ENCODE measurements at regions not wholly inside any gene's neighbourhood (a gene's known extent, or its start where the extent isn't known, plus 50 kb on each side); places are given as distances from the start of the nearest gene placed in this dataset.

- H3K4me3 ChIP-seq (IDR thresholded peaks at IDR 0.05; ENCODE audit: insufficient read depth, low read depth, low read length), result no peak overlapping the region
- no peaks in the 10 kb centered on the region for H3K27me3 ChIP-seq (ENCODE audit: insufficient read depth, low read depth)
- H4K20me1 ChIP-seq (ENCODE audit: insufficient read depth), result no peaks in the 10 kb centered on the region
- H3K36me3 ChIP-seq (ENCODE audit: insufficient read depth), result no peaks in the 10 kb centered on the region
- no peak overlapping the region for H3K4me2 ChIP-seq
- no peaks in the 10 kb centered on the region for H3K79me2 ChIP-seq (ENCODE audit: insufficient read depth, low read depth)
- no peak overlapping the region for H3K9ac ChIP-seq
- H3K27ac ChIP-seq, result no peak overlapping the region
- peaks cover 6% of the 10 kb centered on the region for H3K4me1 ChIP-seq (ENCODE audit: low read depth, poor library complexity, severe bottlenecking)
- peak overlapping the region; percentile 11; the same call in 1 of the 2 replicates for H2AFZ ChIP-seq (ENCODE audit: low read depth)
- no peak for TF ChIP-seq CTCF (conservative IDR thresholded peaks at IDR 0.05; ENCODE audit: low read depth, low read length)
Measured at GRCh38 chr21:26405735-26406361, 167.2 kb downstream of the CYYR1 start.

DNA sequence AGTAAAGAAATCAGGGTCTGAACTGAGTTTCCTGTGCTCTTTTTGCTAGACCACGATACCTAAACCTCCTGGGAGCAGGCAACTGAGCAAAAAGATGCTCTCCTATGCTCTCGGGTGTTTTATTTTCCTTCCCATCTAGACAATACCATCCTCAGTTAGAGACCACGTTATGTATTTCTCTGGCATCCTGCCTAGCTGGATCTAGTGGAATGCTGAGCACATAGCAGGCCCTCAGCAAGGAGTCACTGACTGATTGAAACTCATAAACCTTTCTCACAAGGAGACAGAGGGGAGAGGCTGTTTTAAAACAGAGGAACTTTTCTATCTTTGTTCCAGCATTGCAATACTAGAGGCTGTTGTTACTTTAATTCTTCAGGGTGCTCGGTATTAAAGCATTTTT, 168.0 kb downstream of the CYYR1 start:
- Histone ChIP-seq H3K36me3 (ENCODE audit: insufficient read depth) (no peaks in the 10 kb centered on the region), H3K4me3 (IDR thresholded peaks at IDR 0.05; ENCODE audit: insufficient read depth, low read depth, low read length) (no peak overlapping the region), H3K4me1 (ENCODE audit: low read depth, poor library complexity, severe bottlenecking) (peaks cover 6% of the 10 kb centered on the region), H3K9ac (no peak overlapping the region), H4K20me1 (ENCODE audit: insufficient read depth) (no peaks in the 10 kb centered on the region), H3K27me3 (ENCODE audit: insufficient read depth, low read depth) (no peaks in the 10 kb centered on the region), H3K4me2 (no peak overlapping the region), H3K27ac (no peak overlapping the region), H3K79me2 (ENCODE audit: insufficient read depth, low read depth) (no peaks in the 10 kb centered on the region), H2AFZ (ENCODE audit: low read depth) (no peak overlapping the region)
- TF ChIP-seq CTCF (conservative IDR thresholded peaks at IDR 0.05; ENCODE audit: low read depth, low read length), result no peak

- Histone ChIP-seq H2AFZ (ENCODE audit: low read depth) (no peak overlapping the region), H3K27me3 (ENCODE audit: insufficient read depth, low read depth) (no peaks in the 10 kb centered on the region), H3K4me2 (no peak overlapping the region), H3K79me2 (ENCODE audit: insufficient read depth, low read depth) (no peaks in the 10 kb centered on the region), H3K36me3 (ENCODE audit: insufficient read depth) (no peaks in the 10 kb centered on the region), H3K4me1 (ENCODE audit: low read depth, poor library complexity, severe bottlenecking) (peaks cover 6% of the 10 kb centered on the region), H3K27ac (no peak overlapping the region), H3K9ac (no peak overlapping the region), H3K4me3 (IDR thresholded peaks at IDR 0.05; ENCODE audit: insufficient read depth, low read depth, low read length) (no peak overlapping the region), H4K20me1 (ENCODE audit: insufficient read depth) (no peaks in the 10 kb centered on the region)
- no peak for TF ChIP-seq CTCF (conservative IDR thresholded peaks at IDR 0.05; ENCODE audit: low read depth, low read length)
Measured at GRCh38 chr21:26404288-26404687, 168.8 kb downstream of the CYYR1 start.

GRCh38 chr21:26403321-26403720, 169.8 kb downstream of the CYYR1 start:
- Histone ChIP-seq H3K4me3 (IDR thresholded peaks at IDR 0.05; ENCODE audit: insufficient read depth, low read depth, low read length) (no peak overlapping the region), H3K4me2 (no peak overlapping the region), H3K27me3 (ENCODE audit: insufficient read depth, low read depth) (no peaks in the 10 kb centered on the region), H3K9ac (no peak overlapping the region), H3K79me2 (ENCODE audit: insufficient read depth, low read depth) (no peaks in the 10 kb centered on the region), H3K4me1 (ENCODE audit: low read depth, poor library complexity, severe bottlenecking) (peaks cover 6% of the 10 kb centered on the region), H4K20me1 (ENCODE audit: insufficient read depth) (no peaks in the 10 kb centered on the region), H3K27ac (no peak overlapping the region), H2AFZ (ENCODE audit: low read depth) (no peak overlapping the region), H3K36me3 (ENCODE audit: insufficient read depth) (no peaks in the 10 kb centered on the region)
- TF ChIP-seq CTCF (conservative IDR thresholded peaks at IDR 0.05; ENCODE audit: low read depth, low read length), result no peak

All from KMS-11 (cell line).